ENCODE measurements at regions not wholly inside any gene's neighbourhood (a gene's known extent, or its start where the extent isn't known, plus 50 kb on each side); places are given as distances from the start of the nearest gene placed in this dataset.

- Histone ChIP-seq H3K36me3 (ENCODE audit: control insufficient read depth, insufficient read depth, low read length) (no peaks in the 10 kb centered on the region), H3K4me3 (replicated peaks; ENCODE audit: low read depth, low read length) (no peak overlapping the region), H3K27me3 (replicated peaks; ENCODE audit: control insufficient read depth, insufficient read depth, low read length) (no peaks in the 10 kb centered on the region; the same call in 1 of the 2 replicates)
- no peak for DNase-seq (ENCODE audit: extremely low read depth, insufficient read length)
- no peak for TF ChIP-seq CTCF (IDR thresholded peaks at IDR 0.05; ENCODE audit: insufficient read depth, low read length, poor library complexity, severe bottlenecking)
Observed at GRCh38 chr22:48053486-48053885, 1291.0 kb downstream of the TBC1D22A start.

- no peaks in the 10 kb centered on the region for H3K36me3 ChIP-seq (ENCODE audit: control insufficient read depth, insufficient read depth, low read length)
- H3K27me3 ChIP-seq (replicated peaks; ENCODE audit: control insufficient read depth, insufficient read depth, low read length) = no peaks in the 10 kb centered on the region
- TF ChIP-seq CTCF (IDR thresholded peaks at IDR 0.05; ENCODE audit: insufficient read depth, low read length, poor library complexity, severe bottlenecking) = no peak
- DNase-seq (ENCODE audit: extremely low read depth, insufficient read length) = no peak
- H3K4me3 ChIP-seq (replicated peaks; ENCODE audit: low read depth, low read length) = no peak overlapping the region
Observed at GRCh38 chr22:48052621-48052890, 1290.1 kb downstream of the TBC1D22A start.

- Histone ChIP-seq H3K27me3 (replicated peaks; ENCODE audit: control insufficient read depth, insufficient read depth, low read length) (no peaks in the 10 kb centered on the region), H3K36me3 (ENCODE audit: control insufficient read depth, insufficient read depth, low read length) (no peaks in the 10 kb centered on the region), H3K4me3 (replicated peaks; ENCODE audit: low read depth, low read length) (no peak overlapping the region)
- DNase-seq (ENCODE audit: extremely low read depth, insufficient read length) = no peak
- TF ChIP-seq CTCF (IDR thresholded peaks at IDR 0.05; ENCODE audit: insufficient read depth, low read length, poor library complexity, severe bottlenecking) = no peak
Observed at GRCh38 chr22:48051796-48052620, 1289.6 kb downstream of the TBC1D22A start.

GRCh38 chr22:48050836-48051235, 1288.4 kb downstream of the TBC1D22A start:
- no peaks in the 10 kb centered on the region for H3K27me3 ChIP-seq (replicated peaks; ENCODE audit: control insufficient read depth, insufficient read depth, low read length)
- no peak for TF ChIP-seq CTCF (IDR thresholded peaks at IDR 0.05; ENCODE audit: insufficient read depth, low read length, poor library complexity, severe bottlenecking)
- H3K36me3 ChIP-seq (ENCODE audit: control insufficient read depth, insufficient read depth, low read length) = no peaks in the 10 kb centered on the region
- H3K4me3 ChIP-seq (replicated peaks; ENCODE audit: low read depth, low read length) = no peak overlapping the region
- DNase-seq (ENCODE audit: extremely low read depth, insufficient read length) = no peak

GRCh38 chr22:48049116-48049515, 1286.7 kb downstream of the TBC1D22A start:
- Histone ChIP-seq H3K36me3 (ENCODE audit: control insufficient read depth, insufficient read depth, low read length) (no peaks in the 10 kb centered on the region), H3K4me3 (replicated peaks; ENCODE audit: low read depth, low read length) (no peak overlapping the region), H3K27me3 (replicated peaks; ENCODE audit: control insufficient read depth, insufficient read depth, low read length) (no peaks in the 10 kb centered on the region)
- DNase-seq (ENCODE audit: extremely low read depth, insufficient read length) = no peak
- no peak for TF ChIP-seq CTCF (IDR thresholded peaks at IDR 0.05; ENCODE audit: insufficient read depth, low read length, poor library complexity, severe bottlenecking)
